Neural cell (in vitro differentiated cells): ENCODE measurements at regions not wholly inside any gene's neighbourhood (a gene's known extent, or its start where the extent isn't known, plus 50 kb on each side); places are given as distances from the start of the nearest gene placed in this dataset.

Experiments used
- H2AFZ ChIP-seq: fragments of 200-600, 300-800 bp; sonication (generic), shearing (Covaris generic); 2 replicates; pipeline ENCODE4 v1.6.0; 2014; ENCODE audit warnings: low read depth, mild to moderate bottlenecking, antibody characterized with exemption, low read length, moderate library complexity
- H3F3A ChIP-seq: fragments of 200-600 bp; shearing (Covaris generic); 2 replicates; pipeline ENCODE4 v1.6.1; 2016; ENCODE audit warnings: mild to moderate bottlenecking, moderate library complexity, mixed read lengths, antibody characterized with exemption, low read length; ENCODE audit not compliant: insufficient read depth, poor library complexity, severe bottlenecking
- H3K27ac ChIP-seq: fragments of 200-600, 300-800 bp; sonication (generic), shearing (Covaris generic); 2 replicates; pipeline ENCODE4 v1.5.1; 2014; ENCODE audit warnings: mild to moderate bottlenecking, low read length, moderate library complexity
- H3K27me3 ChIP-seq: fragments of 300-800, 200-600 bp; sonication (generic), shearing (Covaris generic); 2 replicates; pipeline ENCODE4 v1.6.0; 2014; ENCODE audit warnings: mild to moderate bottlenecking, low read depth, low read length, moderate library complexity; ENCODE audit not compliant: insufficient read depth
- H3K36me3 ChIP-seq: fragments of 300-800, 200-600 bp; sonication (generic), shearing (Covaris generic); 2 replicates; pipeline ENCODE4 v1.5.1; 2014; ENCODE audit warnings: mild to moderate bottlenecking, antibody characterized with exemption, low read length, moderate library complexity; ENCODE audit not compliant: insufficient read depth
- H3K4me2 ChIP-seq: fragments of 300-800, 200-600 bp; sonication (generic), shearing (Covaris generic); 2 replicates; pipeline ENCODE4 v1.6.0; 2014; ENCODE audit warnings: mild to moderate bottlenecking, low read length
- H3K4me3 ChIP-seq: fragments of 300-800, 200-600 bp; sonication (generic), shearing (Covaris generic); 2 replicates; pipeline ENCODE4 v1.5.1; 2014; ENCODE audit warnings: mild to moderate bottlenecking, low read length, moderate library complexity
- H3K79me2 ChIP-seq: fragments of 200-600 bp; shearing (Covaris generic); replicated peaks from 2 replicates; pipeline ENCODE4 v1.6.0; 2014; ENCODE audit warnings: mild to moderate bottlenecking, low read length, moderate library complexity; ENCODE audit not compliant: insufficient read depth
- H3K9ac ChIP-seq: fragments of 300-800, 200-600 bp; sonication (generic), shearing (Covaris generic); 2 replicates; pipeline ENCODE4 v1.6.1; 2016; ENCODE audit warnings: mild to moderate bottlenecking, low read length, mixed read lengths
- H3K9me2 ChIP-seq: fragments of 200-600 bp; shearing (Covaris generic); 2 replicates; pipeline ENCODE4 v1.6.1; 2016; ENCODE audit warnings: mild to moderate bottlenecking, low read length, mixed read lengths; ENCODE audit not compliant: insufficient read depth
- H3K9me3 ChIP-seq: fragments of 200-600, 300-800 bp; sonication (generic), shearing (Covaris generic); 2 replicates; pipeline ENCODE4 v1.6.1; 2016; ENCODE audit warnings: mild to moderate bottlenecking, mixed run types, low read length, moderate library complexity, mixed read lengths
- H4K20me1 ChIP-seq: fragments of 200-600 bp; shearing (Covaris generic); 2 replicates; pipeline ENCODE4 v1.6.1; 2016; ENCODE audit warnings: mild to moderate bottlenecking, mixed run types; ENCODE audit not compliant: insufficient read depth
- EP300 ChIP-seq: fragments of 450-650 bp; conservative IDR thresholded peaks from 2 replicates; pipeline ENCODE4 v1.6.1; 2014; ENCODE audit warnings: antibody characterized with exemption, mild to moderate bottlenecking, moderate library complexity; ENCODE audit not compliant: poor library complexity, severe bottlenecking
- EZH2 ChIP-seq: fragments of 200-600, 300-800 bp; shearing (Covaris generic), sonication (generic); IDR thresholded peaks from 2 replicates; pipeline ENCODE4 v1.6.1; 2014; ENCODE audit warnings: antibody characterized with exemption, low read length, borderline replicate concordance, mild to moderate bottlenecking; ENCODE audit not compliant: insufficient read depth, poor library complexity, severe bottlenecking
- MXI1 ChIP-seq: fragments of 450-650 bp; conservative IDR thresholded peaks from 2 replicates; pipeline ENCODE4 v1.6.1; 2014; ENCODE audit warnings: antibody characterized with exemption, mild to moderate bottlenecking; ENCODE audit not compliant: poor library complexity, severe bottlenecking
- POLR2AphosphoS5 ChIP-seq: IDR thresholded peaks from 2 replicates; pipeline ENCODE4 v1.6.1; 2012
- RAD21 ChIP-seq: fragments of 450-650 bp; conservative IDR thresholded peaks from 2 replicates; pipeline ENCODE4 v1.6.1; 2014; ENCODE audit warnings: antibody characterized with exemption, mild to moderate bottlenecking, moderate library complexity
- SMC3 ChIP-seq: fragments of 450-650 bp; conservative IDR thresholded peaks from 2 replicates; pipeline ENCODE4 v1.6.1; 2014; ENCODE audit warnings: antibody characterized with exemption, mild to moderate bottlenecking, moderate library complexity; ENCODE audit not compliant: poor library complexity
- TAF1 ChIP-seq: IDR thresholded peaks from 2 replicates; pipeline ENCODE4 v1.6.1; 2012; ENCODE audit warnings: low read depth
- TF ChIP-seq, protein P1 (sequence below): fragments of 450-650 bp; IDR thresholded peaks from 2 replicates; pipeline ENCODE4 v1.5.1; 2014; ENCODE audit warnings: antibody characterized with exemption, mild to moderate bottlenecking, moderate library complexity; ENCODE audit not compliant: poor library complexity, severe bottlenecking
- TF ChIP-seq, protein P2 (sequence below): IDR thresholded peaks from 2 replicates; pipeline ENCODE4 v1.6.1; 2012; ENCODE audit warnings: borderline replicate concordance

DNA sequence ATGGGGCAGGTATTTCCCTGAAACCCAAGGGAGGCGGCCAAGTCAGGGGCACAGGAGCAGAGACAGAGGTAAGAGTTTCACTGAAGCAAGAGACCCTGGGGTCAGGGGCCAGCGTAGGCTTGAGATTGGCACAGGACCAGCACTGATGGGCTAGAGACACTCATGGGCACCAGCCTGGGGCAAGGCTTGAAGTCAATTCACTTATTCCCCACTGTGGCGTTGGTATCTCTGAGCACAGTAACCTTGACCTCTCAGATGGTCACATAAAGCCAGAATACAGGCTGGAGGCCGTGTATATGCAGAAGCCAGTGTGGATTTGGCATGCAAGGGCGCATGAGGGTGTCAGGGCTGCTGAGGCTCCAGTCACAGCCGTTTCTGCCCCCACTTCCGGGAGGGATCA, 173.5 kb upstream of the GPR12 start:
- Histone ChIP-seq H3F3A (no peaks in the 10 kb centered on the region), H3K27me3 (no peaks in the 10 kb centered on the region), H3K4me3 (no peak overlapping the region), H3K79me2 (no peaks in the 10 kb centered on the region), H3K4me2 (no peak overlapping the region), H3K9ac (no peak overlapping the region), H3K27ac (no peak overlapping the region), H2AFZ (no peak overlapping the region), H3K36me3 (no peaks in the 10 kb centered on the region), H3K9me3 (no peaks in the 10 kb centered on the region), H3K9me2 (no peaks in the 10 kb centered on the region), H4K20me1 (no peaks in the 10 kb centered on the region)
- no peak for TF ChIP-seq RAD21
- TF ChIP-seq, protein P1, sequence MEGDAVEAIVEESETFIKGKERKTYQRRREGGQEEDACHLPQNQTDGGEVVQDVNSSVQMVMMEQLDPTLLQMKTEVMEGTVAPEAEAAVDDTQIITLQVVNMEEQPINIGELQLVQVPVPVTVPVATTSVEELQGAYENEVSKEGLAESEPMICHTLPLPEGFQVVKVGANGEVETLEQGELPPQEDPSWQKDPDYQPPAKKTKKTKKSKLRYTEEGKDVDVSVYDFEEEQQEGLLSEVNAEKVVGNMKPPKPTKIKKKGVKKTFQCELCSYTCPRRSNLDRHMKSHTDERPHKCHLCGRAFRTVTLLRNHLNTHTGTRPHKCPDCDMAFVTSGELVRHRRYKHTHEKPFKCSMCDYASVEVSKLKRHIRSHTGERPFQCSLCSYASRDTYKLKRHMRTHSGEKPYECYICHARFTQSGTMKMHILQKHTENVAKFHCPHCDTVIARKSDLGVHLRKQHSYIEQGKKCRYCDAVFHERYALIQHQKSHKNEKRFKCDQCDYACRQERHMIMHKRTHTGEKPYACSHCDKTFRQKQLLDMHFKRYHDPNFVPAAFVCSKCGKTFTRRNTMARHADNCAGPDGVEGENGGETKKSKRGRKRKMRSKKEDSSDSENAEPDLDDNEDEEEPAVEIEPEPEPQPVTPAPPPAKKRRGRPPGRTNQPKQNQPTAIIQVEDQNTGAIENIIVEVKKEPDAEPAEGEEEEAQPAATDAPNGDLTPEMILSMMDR, result no peak
- no peak for TF ChIP-seq POLR2AphosphoS5
- no peak for TF ChIP-seq EP300
- no peak for TF ChIP-seq SMC3
- TF ChIP-seq, protein P2, sequence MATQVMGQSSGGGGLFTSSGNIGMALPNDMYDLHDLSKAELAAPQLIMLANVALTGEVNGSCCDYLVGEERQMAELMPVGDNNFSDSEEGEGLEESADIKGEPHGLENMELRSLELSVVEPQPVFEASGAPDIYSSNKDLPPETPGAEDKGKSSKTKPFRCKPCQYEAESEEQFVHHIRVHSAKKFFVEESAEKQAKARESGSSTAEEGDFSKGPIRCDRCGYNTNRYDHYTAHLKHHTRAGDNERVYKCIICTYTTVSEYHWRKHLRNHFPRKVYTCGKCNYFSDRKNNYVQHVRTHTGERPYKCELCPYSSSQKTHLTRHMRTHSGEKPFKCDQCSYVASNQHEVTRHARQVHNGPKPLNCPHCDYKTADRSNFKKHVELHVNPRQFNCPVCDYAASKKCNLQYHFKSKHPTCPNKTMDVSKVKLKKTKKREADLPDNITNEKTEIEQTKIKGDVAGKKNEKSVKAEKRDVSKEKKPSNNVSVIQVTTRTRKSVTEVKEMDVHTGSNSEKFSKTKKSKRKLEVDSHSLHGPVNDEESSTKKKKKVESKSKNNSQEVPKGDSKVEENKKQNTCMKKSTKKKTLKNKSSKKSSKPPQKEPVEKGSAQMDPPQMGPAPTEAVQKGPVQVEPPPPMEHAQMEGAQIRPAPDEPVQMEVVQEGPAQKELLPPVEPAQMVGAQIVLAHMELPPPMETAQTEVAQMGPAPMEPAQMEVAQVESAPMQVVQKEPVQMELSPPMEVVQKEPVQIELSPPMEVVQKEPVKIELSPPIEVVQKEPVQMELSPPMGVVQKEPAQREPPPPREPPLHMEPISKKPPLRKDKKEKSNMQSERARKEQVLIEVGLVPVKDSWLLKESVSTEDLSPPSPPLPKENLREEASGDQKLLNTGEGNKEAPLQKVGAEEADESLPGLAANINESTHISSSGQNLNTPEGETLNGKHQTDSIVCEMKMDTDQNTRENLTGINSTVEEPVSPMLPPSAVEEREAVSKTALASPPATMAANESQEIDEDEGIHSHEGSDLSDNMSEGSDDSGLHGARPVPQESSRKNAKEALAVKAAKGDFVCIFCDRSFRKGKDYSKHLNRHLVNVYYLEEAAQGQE, result no peak
- no peak for TF ChIP-seq MXI1
- TF ChIP-seq EZH2, result no peak
- no peak for TF ChIP-seq TAF1

DNA sequence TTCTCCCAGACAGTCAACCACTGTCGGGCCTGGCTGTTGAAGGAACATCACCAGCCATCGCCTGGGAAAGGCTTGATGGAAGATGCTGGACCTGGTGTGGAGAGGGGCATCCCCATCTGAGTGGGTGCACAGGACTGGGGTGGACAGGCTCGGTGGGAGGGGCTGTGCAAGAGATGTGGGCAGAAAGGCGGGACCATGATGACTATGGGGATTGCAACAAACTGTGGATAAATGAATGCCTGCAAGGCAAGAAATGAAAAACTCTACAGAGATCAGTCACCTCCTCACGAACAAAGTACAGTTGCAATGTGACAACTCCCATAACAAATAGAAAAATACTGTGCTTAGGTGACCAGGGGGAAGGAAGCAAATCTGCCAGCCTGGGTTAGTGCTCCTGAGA, 171.9 kb upstream of the GPR12 start:
- H3K27ac ChIP-seq, result no peak overlapping the region
- no peak overlapping the region for H3K4me3 ChIP-seq
- no peaks in the 10 kb centered on the region for H3K79me2 ChIP-seq
- TF ChIP-seq EZH2, result no peak
- no peak for TF ChIP-seq MXI1
- TF ChIP-seq EP300, result no peak
- TF ChIP-seq, protein P2, result no peak
- no peak for TF ChIP-seq POLR2AphosphoS5
- no peak for TF ChIP-seq RAD21
- TF ChIP-seq, protein P1, result no peak
- no peak for TF ChIP-seq SMC3
- no peak for TF ChIP-seq TAF1
- no peaks in the 10 kb centered on the region for H4K20me1 ChIP-seq
- H3F3A ChIP-seq, result no peaks in the 10 kb centered on the region
- H2AFZ ChIP-seq, result no peak overlapping the region
- no peak overlapping the region for H3K9ac ChIP-seq
- no peak overlapping the region for H3K4me2 ChIP-seq
- H3K27me3 ChIP-seq, result no peaks in the 10 kb centered on the region
- H3K36me3 ChIP-seq, result no peaks in the 10 kb centered on the region
- H3K9me3 ChIP-seq, result no peaks in the 10 kb centered on the region
- H3K9me2 ChIP-seq, result no peaks in the 10 kb centered on the region
